GM21423 (cell line): ENCODE measurements at regions not wholly inside any gene's neighbourhood (a gene's known extent, or its start where the extent isn't known, plus 50 kb on each side); places are given as distances from the start of the nearest gene placed in this dataset.

ENCODE experiments used
- ATAC-seq: cut with Tn5 transposase; IDR thresholded peaks from one replicate; pipeline ENCODE4 v1.9.1; 2021; ENCODE audit warnings: mild to moderate bottlenecking, moderate library complexity; ENCODE audit not compliant: unreplicated experiment

DNA sequence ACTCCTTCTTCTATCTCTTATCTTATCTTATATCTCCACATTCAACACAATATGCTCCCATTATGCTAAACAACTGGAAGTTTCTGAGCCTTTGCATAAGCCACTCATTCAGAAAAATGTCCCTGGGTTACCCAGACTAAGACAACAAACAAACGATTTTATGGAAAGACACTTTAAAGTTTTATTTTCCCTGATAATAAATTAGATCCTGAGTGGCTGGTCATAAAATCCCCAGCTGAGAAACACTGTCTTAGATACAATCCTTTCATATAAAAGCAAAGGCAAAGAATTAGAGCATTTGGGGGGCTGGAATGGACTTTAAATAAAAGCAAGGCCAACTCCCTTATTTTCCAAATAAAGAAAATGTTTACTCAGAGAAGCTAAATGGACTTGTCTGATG lies 322.3 kb downstream of the GBE1 start:
- ATAC-seq = no peak

DNA sequence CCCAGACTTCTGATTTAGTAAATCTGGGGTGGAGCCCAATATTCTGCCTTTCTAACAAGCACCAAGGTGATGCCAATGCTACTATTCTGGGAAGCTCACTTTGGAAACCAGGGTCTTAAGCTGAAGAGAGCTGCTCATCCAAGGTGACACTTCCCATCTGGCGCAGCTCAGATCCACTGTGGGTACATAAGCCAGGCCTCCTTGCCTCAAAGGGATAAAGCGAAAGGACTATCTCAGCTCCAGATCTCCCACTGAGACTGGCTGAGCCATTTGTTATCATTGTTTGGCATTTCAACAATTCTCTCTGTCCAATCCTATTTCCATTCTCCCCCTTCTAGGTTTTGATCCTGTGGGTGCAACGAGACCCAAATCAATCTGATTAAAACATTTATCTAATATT lies 323.8 kb downstream of the GBE1 start:
- ATAC-seq = no peak

- no peak for ATAC-seq
These were observed 325.3 kb downstream of the GBE1 start for GRCh38 chr3:81436182-81436581.

- no peak for ATAC-seq
These were observed 326.4 kb downstream of the GBE1 start for GRCh38 chr3:81435050-81435449.

DNA sequence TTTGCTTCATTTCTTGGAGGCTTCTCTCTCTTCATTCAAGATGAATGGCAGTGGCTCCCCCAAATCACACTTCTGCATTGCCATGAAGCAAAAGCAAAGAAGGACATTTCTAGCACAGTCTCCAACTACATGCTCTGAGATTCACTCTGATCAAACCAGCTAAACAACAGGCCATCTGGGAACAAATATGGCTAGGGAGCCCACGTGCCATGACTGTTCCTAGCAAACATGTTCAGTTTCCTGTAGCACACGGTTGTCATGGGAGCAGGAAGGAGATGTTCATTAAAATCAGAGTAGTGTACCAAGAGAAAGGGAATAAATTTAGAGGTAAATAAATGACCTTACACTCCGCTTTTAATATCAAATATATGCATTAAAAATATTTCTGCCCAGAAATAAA lies 327.3 kb downstream of the GBE1 start:
- no peak for ATAC-seq

DNA sequence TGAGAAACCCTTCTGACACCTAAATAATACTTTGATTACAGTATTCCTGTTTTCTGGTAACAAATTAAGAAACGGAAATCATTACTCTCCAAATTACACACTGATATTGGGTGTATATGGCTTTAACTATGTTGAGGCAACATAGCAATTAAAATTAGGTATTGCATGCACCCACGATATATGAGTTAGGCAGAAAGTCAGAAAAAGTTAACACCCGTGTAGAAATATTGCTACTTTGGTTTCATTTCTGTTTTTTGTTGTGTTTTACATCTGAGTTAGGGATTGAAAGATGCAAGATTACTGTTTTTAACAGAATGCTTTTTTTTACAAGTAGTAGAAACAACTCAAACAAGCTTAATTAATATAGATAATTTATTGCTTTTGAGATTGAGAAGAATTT lies 327.8 kb downstream of the GBE1 start:
- no peak for ATAC-seq

GRCh38 chr3:81432456-81432855 lies 329.0 kb downstream of the GBE1 start:
- no peak for ATAC-seq

DNA sequence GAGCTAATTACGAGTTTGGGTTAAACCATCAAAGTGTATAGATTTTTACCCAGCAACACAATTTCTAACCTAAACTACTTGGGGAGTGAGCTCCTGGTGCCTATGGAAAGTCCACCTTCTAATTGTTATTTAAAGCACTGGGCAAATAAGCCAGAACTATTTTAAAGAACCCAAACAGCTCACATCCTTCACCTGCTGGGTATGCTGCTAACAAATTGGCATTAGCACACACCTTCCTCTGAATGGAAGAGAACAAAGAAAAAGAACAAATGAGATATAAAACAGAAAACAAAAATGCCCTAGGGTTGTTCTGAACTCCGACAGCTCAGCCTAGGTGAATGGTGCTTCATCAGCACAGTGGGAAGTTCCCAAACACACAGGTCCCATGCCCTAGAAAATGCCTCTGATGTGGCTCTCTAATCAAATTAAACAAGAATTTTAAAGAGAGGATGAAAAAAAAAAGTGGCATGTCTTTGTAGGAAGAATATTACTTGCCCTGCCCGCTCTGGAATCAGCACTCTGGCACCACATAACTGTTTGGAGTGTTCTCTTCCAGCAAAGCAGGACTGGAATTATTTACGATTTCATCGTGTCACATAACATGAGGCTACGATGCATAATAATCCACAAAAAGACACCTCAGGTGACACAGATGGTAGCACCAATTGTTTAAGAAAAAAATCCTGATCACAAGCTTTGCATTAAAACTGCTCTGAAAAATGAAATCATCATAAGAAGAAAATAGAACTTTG lies 334.4 kb downstream of the GBE1 start:
- ATAC-seq = no peak

- no peak for ATAC-seq
These were observed 336.1 kb downstream of the GBE1 start for GRCh38 chr3:81425198-81425868.

DNA sequence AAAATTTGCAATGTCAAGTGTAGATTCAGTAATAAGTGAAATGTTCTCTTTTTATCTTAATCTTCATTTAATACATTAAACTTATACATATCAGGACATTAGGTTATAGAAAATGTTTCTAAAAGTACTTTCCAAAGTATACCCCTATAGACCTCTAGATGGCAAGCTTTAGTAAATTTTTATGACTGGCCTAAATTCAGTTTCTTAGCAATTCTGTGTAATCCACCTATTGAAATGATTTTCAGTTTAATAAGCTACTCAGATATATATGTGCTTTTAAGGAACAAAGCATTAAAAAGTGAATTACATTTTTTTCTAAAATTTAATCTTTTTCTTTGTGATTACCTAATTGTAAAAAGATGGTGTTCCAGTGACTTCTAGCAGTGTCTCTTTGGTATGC lies 342.2 kb downstream of the GBE1 start:
- no peak for ATAC-seq

DNA sequence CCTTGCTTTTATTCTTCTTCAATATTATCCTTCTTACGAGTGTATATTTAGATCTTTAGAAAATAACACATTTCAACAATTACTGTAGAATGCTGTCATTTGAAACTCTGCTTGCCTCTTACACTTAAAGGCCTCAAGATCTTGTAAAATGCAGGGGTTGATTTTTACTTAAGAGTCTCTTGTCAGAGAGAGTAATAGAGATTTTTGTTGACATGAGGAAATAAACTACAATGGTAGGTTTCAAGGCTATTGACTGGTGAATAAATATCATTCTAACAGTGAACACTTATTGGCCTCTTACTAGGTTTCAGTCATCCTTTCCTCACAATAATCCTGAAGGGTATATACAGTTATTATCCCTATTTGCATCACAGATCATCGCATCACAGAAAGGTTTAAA lies 344.6 kb downstream of the GBE1 start:
- no peak for ATAC-seq

GRCh38 chr3:81406318-81406717 lies 355.1 kb downstream of the GBE1 start:
- no peak for ATAC-seq

- ATAC-seq = no peak
These were observed 365.5 kb downstream of the GBE1 start for GRCh38 chr3:81395739-81396513.

GRCh38 chr3:81394651-81395524 lies 366.6 kb downstream of the GBE1 start:
- ATAC-seq = no peak

GRCh38 chr3:81393251-81393650 lies 368.2 kb downstream of the GBE1 start:
- no peak for ATAC-seq

DNA sequence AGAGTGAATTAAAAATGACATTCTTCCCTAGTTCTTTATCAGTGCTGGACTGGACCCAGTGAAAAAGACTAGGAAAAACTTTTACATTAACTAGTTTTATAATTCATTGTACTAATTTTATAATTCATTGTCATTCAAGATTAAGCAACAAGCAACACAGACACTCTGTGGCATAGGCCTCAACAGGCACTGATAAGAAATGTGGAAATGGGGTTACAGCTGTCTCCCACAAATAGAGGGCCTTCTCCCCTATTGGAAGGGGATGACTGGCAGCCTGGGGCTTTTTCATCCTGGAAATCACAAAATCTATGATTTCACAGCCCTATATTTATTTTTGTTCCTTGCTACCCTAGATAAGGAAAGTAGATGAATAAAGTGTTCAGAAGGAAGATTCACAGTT lies 370.6 kb downstream of the GBE1 start:
- ATAC-seq = no peak

DNA sequence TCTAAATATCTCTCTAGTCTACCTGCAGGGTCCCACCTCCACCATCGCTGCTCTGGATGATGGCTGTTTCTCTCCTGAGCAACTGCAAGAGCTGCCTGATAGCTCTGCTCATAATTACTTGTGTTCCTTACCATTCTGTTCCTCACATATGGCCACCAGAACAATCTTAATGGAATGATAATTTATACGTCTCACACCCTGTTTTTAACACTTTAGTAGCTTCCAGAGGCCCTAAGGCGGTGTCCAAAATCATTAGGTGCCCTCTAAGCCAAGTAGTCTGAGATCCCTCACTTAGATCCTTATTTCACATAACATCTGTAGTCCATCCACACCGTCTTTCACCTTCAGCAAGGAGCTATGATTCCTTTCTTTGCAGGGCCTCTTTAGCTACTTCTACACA lies 373.3 kb downstream of the GBE1 start:
- no peak for ATAC-seq

- no peak for ATAC-seq
These were observed 379.0 kb downstream of the GBE1 start for GRCh38 chr3:81382470-81382869.

DNA sequence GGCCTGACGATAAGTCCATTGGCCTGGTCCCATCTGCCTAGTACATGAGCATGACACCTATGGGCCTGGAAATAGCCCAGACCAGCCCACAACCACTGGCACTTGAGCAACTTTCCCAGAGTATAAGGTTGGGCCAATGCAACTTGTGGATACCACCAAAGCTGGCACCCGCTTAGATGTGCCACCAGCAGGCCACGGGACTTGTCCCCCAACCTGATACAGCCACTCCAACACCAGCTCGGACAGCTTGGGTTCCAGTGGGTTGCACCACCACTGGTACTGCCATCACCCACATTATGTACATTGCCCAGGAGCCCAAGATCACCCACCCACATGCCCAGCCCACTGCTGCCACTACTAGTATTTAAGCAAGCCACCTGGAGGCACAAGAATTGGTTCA lies 381.2 kb downstream of the GBE1 start:
- no peak for ATAC-seq

- ATAC-seq = no peak
These were observed 382.7 kb downstream of the GBE1 start for GRCh38 chr3:81378552-81379293.
